GM18907 (cell line): ENCODE measurements at regions not wholly inside any gene's neighbourhood (a gene's known extent, or its start where the extent isn't known, plus 50 kb on each side); places are given as distances from the start of the nearest gene placed in this dataset.

ENCODE experiments used
- ATAC-seq: cut with Tn5 transposase; IDR thresholded peaks from one replicate; pipeline ENCODE4 v1.9.1; 2021; ENCODE audit warnings: mild to moderate bottlenecking, moderate library complexity; ENCODE audit not compliant: unreplicated experiment

DNA sequence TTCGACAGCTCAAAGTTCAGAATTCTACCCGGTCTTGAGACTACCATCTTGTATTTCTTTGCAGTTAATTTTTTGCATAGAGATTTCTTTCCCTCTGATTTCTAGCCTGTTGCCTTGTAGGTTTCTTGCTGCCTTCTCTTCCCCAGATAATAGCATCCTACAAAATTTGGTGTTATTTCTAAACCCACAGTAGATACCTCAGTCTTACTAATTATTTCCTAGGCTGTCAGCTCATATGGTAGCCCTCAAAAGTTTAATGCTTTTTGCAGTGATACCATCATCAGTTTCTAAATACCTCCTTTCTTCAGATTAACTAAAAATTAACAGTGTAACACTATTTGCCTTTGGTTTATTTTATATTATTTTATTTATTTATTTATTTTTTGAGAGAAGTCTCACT is 61.9 kb upstream of the TMPO start:
- no peak for ATAC-seq

DNA sequence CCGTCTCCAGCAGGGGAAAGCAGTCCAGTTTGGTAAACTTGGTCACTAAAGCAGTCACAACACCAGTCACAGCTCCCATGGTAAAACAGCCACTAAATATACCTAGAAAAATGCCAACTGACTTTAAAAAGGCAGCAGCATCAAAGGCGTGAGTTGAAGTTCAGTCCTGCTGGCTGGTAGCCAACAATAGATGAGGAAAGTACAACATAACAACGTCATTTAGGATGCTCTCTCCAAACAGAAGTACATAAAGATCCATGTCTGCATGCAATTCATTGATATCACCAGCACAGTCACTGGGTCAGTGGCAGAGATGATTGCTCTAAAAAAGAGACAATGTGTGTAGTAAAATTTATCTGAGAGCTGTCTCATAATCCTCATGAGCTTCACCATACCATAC is 59.3 kb upstream of the TMPO start:
- ATAC-seq: no peak

DNA sequence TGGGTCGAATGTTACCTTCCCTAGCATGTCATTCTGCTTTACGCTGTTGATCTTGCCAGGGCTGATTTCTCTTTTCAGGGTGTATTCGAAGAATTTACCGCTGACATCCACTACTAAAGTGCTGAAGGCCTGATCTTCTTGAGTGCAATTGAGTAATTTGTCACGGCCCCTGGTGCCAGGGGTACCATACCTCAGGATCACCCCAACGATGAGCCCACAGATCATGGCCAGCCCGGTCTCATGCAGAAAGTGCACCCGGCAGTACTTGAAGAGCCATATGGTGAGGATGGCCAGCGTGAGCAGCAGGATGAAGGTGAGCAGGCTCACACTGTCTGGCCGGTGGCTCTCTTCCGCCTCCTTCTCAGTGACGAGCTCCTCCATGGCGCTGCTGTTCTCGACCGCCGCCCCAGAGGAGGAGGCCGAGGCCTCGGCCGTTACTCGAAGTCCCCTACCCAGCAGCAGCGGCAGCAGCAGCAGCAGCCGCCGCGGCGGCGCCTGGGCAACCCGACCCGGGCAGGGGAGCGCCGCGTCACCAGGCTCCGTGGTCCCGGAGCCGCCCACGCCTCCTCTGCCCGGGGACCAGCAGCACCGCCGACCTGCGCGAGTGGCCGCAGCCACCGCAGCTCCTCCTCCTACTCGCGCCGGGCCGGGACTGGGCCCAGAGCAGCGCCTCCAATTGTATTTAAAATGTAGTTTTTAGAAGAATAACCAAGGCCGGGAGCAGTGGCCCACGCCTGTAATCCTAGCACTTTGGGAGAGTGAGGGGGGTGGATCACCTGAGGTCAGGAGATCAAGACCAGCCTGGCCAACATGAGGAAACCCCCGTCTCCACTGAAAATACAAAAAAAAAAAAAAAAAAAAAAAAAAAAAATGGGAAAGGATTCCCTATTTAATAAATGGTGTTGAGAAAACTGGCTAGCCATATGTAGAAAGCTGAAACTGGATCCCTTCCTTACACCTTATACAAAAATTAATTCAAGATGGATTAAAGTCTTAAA is 58.5 kb upstream of the TMPO start:
- ATAC-seq: no peak

DNA sequence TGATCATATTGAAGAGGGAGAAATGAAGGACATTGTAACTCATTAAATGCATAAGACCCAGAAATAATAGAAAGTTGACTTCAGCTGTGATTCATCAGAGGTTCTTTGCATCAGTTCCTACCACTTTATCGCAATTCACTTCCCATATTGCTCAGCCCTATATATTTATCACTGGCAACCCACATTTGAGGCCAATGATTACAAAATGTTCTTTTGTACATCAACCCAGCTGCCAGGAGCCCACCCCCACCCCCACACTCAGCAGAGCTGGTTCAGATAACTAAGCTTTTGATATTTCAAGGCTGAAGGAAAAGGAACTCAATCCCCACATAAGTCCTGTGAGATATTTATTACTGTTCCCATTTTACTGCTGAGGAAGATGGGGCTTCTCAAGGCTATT is 51.2 kb upstream of the TMPO start:
- ATAC-seq: no peak

DNA sequence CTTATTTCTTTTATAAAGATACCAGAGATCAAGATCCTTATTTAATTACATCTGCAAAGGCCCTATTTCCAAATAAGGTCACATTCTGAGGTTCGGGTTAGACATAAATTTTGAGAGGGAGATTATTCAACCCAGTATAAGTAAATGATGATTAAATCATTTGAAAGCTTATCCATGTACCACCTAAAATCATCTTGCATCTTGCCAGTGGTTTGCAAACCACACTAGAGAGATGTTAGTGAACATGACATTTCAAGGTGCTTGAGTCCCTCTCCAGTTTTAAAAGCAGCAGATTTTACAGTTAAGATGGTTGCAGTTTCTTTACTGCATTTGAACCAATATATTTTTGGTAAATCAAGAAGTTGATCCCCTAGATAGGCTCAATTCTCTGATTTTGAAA is 49.9 kb upstream of the TMPO start:
- ATAC-seq: no peak
